Left lung (tissue), 4 donors: ENCODE measurements at regions not wholly inside any gene's neighbourhood (a gene's known extent, or its start where the extent isn't known, plus 50 kb on each side); places are given as distances from the start of the nearest gene placed in this dataset.
A peak's percentile ranks its signal among the peaks of the same experiment; 100 is the strongest.
"Not testable (repeated sequence)": the region's sequence is repeated elsewhere in the genome, so short reads cannot be mapped to it uniquely, and the experiment has no call there.

Source experiments
- ATAC-seq: fragments of 200-7000 bp; cut with Tn5 transposase; one replicate; pipeline ENCODE4 v1.9.1; 2020; ENCODE audit warnings: moderate library complexity
- DNase-seq, 4 donors: peaks; one replicate each; pipeline ENCODE4 v3.0.0-alpha.2; 2013 to 2020
- H3K27ac ChIP-seq, 2 donors: fragments of 200-600 bp; sonication (generic) in 1 of 2; one replicate each; pipeline versions ENCODE4 v1.5.0 to v1.8.0; 2020 to 2021
- H3K27me3 ChIP-seq, 2 donors: fragments of 200-600 bp; sonication (generic) in 1 of 2; one replicate each; pipeline versions ENCODE4 v1.5.0 to v1.8.0; 2020 to 2021
- H3K36me3 ChIP-seq, 2 donors: fragments of 200-600 bp; sonication (generic) in 1 of 2; one replicate each; pipeline versions ENCODE4 v1.5.0 to v1.8.0; 2020 to 2021
- H3K4me1 ChIP-seq, 2 donors: fragments of 200-600 bp; one replicate each; pipeline ENCODE4 v1.8.0; 2021
- H3K4me3 ChIP-seq, 2 donors: fragments of 200-600 bp; sonication (generic) in 1 of 2; one replicate each; pipeline versions ENCODE4 v1.5.0 to v1.8.0; 2020 to 2021; ENCODE audit warnings: mild to moderate bottlenecking in 1 of 2
- H3K9me3 ChIP-seq, 2 donors: fragments of 200-600 bp; sonication (generic) in 1 of 2; one replicate each; pipeline versions ENCODE4 v1.5.0 to v1.8.0; 2020 to 2021
- intact Hi-C, 2 donors: fragments of 100-400 bp; cut with DNase I; formaldehyde crosslinking; loops; one replicate each; pipeline versions ENCODE4 v1.11.2 to v1.14.2; 2022
- TF ChIP-seq, protein P1 (sequence below), 2 donors: fragments of 200-600 bp; sonication (generic) in 1 of 2; IDR thresholded peaks; one replicate each; pipeline versions ENCODE4 v1.5.0 to v1.8.0; 2021; ENCODE audit warnings: antibody characterized with exemption in 2 of 2
- donor health status: DM: no; HTN: yes; CAD: no.
- donor health status: DM: no; HTN: no; CAD: no.

DNA sequence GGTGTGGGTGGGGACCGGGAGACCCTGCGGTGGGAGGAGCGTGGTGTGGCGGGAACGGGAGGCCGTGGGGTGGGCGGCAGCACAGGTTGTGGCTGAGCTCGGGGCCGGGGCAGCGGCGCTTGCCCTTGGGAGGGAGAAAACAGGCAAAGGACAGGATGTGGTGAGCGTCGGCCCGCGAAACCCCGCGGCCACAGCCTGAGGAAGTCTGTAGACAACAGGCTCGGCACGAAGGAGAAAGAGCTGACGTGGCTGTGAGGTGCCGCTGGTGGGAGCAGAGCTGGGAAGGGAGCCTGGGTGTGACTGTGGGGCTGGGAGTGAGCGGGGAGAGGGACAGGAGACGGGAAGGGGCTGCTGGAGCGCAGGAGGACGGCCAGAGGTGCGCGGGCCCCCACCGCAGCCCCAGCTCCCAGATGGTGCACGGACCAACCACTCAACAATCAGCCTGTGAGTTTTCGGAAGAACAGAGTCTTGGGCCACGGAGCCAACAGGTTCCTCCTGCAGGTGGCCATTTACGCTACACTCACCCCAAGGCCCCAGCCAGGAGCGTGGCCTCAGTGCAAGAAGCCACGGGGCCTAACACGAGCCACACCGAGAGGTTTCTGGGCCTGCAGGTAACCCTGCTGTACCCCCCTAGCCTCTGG lies 202.8 kb downstream of the DLL1 start:
- peaks cover 0 to 13% of the 10 kb centered on the region in 2 donors for H3K27me3 ChIP-seq
- no peaks in the 10 kb centered on the region for H3K9me3 ChIP-seq
- DNase-seq (peak in 2 of 4 donors; percentile 43 to 83), ATAC-seq (peak; percentile 43)
- no peaks in the 10 kb centered on the region for H3K36me3 ChIP-seq
- peak overlapping the region in 1 of 2 donors; percentile 20 for H3K4me3 ChIP-seq
- H3K27ac ChIP-seq, result peak overlapping the region in 1 of 2 donors; percentile 61
- TF ChIP-seq, protein P1, sequence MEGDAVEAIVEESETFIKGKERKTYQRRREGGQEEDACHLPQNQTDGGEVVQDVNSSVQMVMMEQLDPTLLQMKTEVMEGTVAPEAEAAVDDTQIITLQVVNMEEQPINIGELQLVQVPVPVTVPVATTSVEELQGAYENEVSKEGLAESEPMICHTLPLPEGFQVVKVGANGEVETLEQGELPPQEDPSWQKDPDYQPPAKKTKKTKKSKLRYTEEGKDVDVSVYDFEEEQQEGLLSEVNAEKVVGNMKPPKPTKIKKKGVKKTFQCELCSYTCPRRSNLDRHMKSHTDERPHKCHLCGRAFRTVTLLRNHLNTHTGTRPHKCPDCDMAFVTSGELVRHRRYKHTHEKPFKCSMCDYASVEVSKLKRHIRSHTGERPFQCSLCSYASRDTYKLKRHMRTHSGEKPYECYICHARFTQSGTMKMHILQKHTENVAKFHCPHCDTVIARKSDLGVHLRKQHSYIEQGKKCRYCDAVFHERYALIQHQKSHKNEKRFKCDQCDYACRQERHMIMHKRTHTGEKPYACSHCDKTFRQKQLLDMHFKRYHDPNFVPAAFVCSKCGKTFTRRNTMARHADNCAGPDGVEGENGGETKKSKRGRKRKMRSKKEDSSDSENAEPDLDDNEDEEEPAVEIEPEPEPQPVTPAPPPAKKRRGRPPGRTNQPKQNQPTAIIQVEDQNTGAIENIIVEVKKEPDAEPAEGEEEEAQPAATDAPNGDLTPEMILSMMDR (IDR thresholded peaks at IDR 0.05), result no peak
- peaks cover 0 to 22% of the 10 kb centered on the region in 2 donors for H3K4me1 ChIP-seq
- intact Hi-C loops, result no loop called here

DNA sequence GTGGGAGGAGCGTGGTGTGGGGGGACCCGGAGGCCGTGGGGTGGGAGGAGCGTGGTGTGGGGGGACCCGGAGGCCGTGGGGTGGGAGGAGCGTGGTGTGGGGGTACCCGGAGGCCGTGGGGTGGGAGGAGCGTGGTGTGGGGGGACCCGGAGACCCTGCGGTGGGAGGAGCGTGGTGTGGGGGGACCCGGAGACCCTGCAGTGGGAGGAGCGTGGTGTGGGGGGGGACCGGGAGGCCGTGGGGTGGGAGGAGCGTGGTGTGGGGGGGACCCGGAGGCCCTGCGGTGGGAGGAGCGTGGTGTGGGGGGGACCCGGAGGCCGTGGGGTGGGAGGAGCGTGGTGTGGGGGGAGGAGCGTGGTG lies 203.5 kb downstream of the DLL1 start:
- H3K4me3 ChIP-seq, H3K36me3 ChIP-seq, H3K9me3 ChIP-seq, intact Hi-C loops, ATAC-seq, H3K27ac ChIP-seq: not testable (repeated sequence)
- peaks cover 0 to 22% of the 10 kb centered on the region in 2 donors for H3K4me1 ChIP-seq
- DNase-seq, result peak in 2 of 4 donors; percentile 30 to 71
- H3K27me3 ChIP-seq, result peaks cover 0 to 18% of the 10 kb centered on the region in 2 donors

DNA sequence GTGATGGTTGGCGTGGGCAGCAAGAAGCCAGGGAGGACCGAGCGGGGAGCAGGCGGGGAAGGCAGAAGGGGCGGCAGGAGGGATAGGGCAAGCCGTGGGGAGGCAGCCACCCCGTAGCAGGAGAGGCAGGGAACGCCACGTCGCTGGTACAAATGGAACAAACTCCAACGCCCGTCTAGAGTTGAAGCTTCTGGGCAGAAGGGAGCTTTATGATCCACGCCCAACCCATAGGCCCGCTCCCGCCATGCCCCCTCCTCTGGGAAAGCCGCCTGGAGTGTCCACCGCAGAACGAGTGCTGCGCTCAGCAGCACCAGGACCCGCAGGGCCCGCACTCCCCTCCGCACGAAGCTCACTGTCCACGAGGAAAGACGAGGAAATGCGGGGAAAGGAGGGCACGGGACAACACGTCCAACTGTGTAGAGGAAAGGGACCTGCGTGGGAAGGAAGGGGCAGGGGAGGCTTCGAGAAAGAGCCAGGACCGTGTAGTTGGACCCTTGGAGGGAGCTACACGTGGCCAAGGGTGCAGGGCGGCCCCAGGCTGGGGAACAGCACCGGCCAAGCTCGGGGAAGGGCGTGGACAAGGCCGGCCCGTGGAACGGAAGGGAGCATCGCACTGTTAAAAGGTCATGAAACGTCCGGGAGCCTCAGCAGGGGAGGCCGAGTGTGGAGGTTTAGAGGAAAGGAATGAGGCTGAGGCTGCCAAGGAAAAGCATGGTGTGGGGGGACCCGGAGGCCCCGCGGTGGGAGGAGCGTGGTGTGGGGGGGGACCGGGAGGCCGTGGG lies 204.0 kb downstream of the DLL1 start:
- intact Hi-C loops, result no loop called here
- Histone ChIP-seq H3K27ac (no peak overlapping the region), H3K27me3 (peaks cover 0 to 23% of the 10 kb centered on the region in 2 donors), H3K36me3 (no peaks in the 10 kb centered on the region), H3K4me1 (peaks cover 0 to 22% of the 10 kb centered on the region in 2 donors), H3K4me3 (no peak overlapping the region), H3K9me3 (no peaks in the 10 kb centered on the region)
- TF ChIP-seq, protein P1 (IDR thresholded peaks at IDR 0.05), result no peak
- DNase-seq, result peak in 2 of 4 donors; percentile 25 to 67
- no peak for ATAC-seq

DNA sequence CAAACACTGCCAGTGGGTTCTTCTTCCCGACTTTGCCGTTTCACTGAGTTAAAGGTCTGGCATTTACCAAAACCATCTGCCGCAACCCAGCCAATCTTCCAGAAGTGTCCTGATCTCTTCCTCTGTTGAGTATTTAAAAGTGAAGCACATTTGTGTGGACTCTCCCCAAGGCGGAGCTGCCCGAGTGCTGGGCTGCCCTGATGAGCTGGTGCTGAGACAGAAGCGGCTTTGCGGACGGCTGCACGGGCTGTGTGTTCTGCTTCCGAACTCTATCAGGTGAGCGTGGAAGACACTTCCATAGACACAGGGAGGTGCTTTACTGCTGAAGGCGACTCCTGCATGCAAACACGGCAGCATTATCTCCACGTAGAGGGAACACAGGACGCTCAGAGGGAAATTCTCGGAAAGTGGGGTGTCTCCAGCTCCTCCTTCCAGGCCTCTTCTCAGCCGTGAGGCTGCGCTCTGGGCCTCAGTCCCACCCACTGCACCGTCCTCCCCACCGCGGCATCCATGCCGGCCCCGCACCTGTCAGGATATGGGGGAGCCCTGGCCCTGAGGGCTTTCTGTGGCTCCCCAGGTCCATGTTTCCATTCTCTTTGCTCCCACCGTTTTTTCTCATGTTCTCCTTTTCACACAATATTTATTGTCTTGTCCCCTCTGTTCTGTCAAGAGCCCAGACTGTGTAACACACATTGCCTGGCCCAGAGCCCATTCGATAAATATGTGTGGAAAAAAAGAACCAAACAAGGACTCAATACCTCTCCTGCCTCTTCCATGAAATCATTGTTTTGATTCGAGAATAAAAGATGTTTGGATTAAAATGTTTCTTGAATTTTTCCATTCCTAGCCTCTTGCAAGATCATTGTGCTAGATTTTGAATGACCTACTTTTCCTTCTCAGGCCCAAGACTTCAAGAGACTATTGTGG lies 205.1 kb downstream of the DLL1 start:
- intact Hi-C loops, result no loop called here
- H3K36me3 ChIP-seq, result no peaks in the 10 kb centered on the region
- ATAC-seq (no peak), DNase-seq (peak in 1 of 4 donors; percentile 24)
- no peaks in the 10 kb centered on the region for H3K9me3 ChIP-seq
- H3K27me3 ChIP-seq, result peaks cover 0 to 32% of the 10 kb centered on the region in 2 donors
- TF ChIP-seq, protein P1 (IDR thresholded peaks at IDR 0.05), result no peak
- H3K27ac ChIP-seq, result no peak overlapping the region
- H3K4me3 ChIP-seq, result no peak overlapping the region
- H3K4me1 ChIP-seq, result peaks cover 0 to 22% of the 10 kb centered on the region in 2 donors

DNA sequence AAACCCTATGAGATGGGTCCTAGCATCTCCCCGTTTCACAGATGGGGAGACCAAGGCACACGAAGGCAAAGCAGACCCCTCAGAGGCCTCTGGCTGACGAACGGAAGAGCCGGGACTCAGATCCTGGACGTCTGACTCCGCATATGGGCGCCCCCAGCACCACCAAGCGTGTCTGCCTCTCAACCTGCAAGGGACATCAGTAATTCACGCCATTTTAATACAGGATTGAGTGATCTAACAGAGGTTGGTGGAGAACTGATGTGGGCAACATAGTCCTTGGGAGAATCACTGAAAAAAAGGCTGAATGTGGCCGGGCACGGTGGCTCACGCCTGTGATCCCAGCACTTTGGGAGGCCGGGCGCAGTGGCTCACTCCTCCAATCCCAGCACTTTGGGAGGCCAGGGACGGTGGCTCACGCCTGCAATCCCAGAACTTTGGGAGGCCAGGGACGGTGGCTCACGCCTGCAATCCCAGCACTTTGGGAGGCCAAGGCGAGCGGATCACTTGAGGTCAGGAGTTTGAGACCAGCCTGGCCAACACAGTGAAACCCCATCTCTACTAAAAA lies 206.6 kb downstream of the DLL1 start:
- intact Hi-C loops, result no loop called here
- peaks cover 0 to 13% of the 10 kb centered on the region in 2 donors for H3K4me1 ChIP-seq
- H3K27ac ChIP-seq, result no peak overlapping the region
- H3K9me3 ChIP-seq, result no peaks in the 10 kb centered on the region
- H3K4me3 ChIP-seq, result no peak overlapping the region
- H3K36me3 ChIP-seq, result no peaks in the 10 kb centered on the region
- TF ChIP-seq, protein P1 (IDR thresholded peaks at IDR 0.05), result no peak
- peaks cover 0 to 38% of the 10 kb centered on the region in 2 donors for H3K27me3 ChIP-seq
- DNase-seq (peak in 1 of 4 donors; percentile 24), ATAC-seq (no peak)
